SK-N-SH treated with all-trans-retinoic acid at 6 μM for 48 hours (cell line): ENCODE measurements at regions not wholly inside any gene's neighbourhood (a gene's known extent, or its start where the extent isn't known, plus 50 kb on each side); places are given as distances from the start of the nearest gene placed in this dataset.
A peak's percentile ranks its signal among the peaks of the same experiment; 100 is the strongest.

ENCODE experiments used
- ATAC-seq: fragments of 200-7000 bp; cut with Tn5 transposase; 3 replicates; pipeline ENCODE4 v1.9.1; 2020; ENCODE audit warnings: mild to moderate bottlenecking, moderate library complexity
- ARNTL ChIP-seq: fragments of 450-650 bp; formaldehyde crosslinking; IDR thresholded peaks from 2 replicates; pipeline ENCODE4 v1.5.0; 2020; ENCODE audit warnings: low read depth, mild to moderate bottlenecking, moderate library complexity, borderline replicate concordance
- CREB5 ChIP-seq: fragments of 250-450 bp; sonication (Bioruptor Pico); IDR thresholded peaks from 2 replicates; pipeline ENCODE4 v1.5.1; 2020; ENCODE audit warnings: low read depth, mild to moderate bottlenecking, moderate library complexity
- CSDC2 ChIP-seq: fragments of 250-450 bp; sonication (Bioruptor Pico); IDR thresholded peaks from 2 replicates; pipeline ENCODE4 v1.5.0; 2020; ENCODE audit warnings: mild to moderate bottlenecking, moderate library complexity
- ESRRG ChIP-seq: fragments of 250-450 bp; sonication (Bioruptor Pico); IDR thresholded peaks from 2 replicates; pipeline ENCODE4 v1.6.1; 2021; ENCODE audit warnings: mild to moderate bottlenecking
- ISL1 ChIP-seq: fragments of 250-450 bp; sonication (Bioruptor Pico); IDR thresholded peaks from 2 replicates; pipeline ENCODE4 v2.1.2; 2022; ENCODE audit warnings: mild to moderate bottlenecking, moderate library complexity
- PPARA ChIP-seq: fragments of 250-450 bp; sonication (Bioruptor Pico); IDR thresholded peaks from 2 replicates; pipeline ENCODE4 v1.5.0; 2020; ENCODE audit warnings: mild to moderate bottlenecking, borderline replicate concordance
- RARB ChIP-seq: fragments of 250-450 bp; sonication (Bioruptor Pico); IDR thresholded peaks from 2 replicates; pipeline ENCODE4 v1.8.0; 2021; ENCODE audit warnings: mild to moderate bottlenecking, moderate library complexity
- SNAI2 ChIP-seq: fragments of 250-450 bp; sonication (Bioruptor Pico); IDR thresholded peaks from 2 replicates; pipeline ENCODE4 v1.5.0; 2020; ENCODE audit warnings: mild to moderate bottlenecking, moderate library complexity
- TCF4 ChIP-seq: fragments of 250-450 bp; sonication (Bioruptor Pico); IDR thresholded peaks from 2 replicates; pipeline ENCODE4 v1.8.0; 2021; ENCODE audit warnings: mild to moderate bottlenecking, moderate library complexity, borderline replicate concordance
- TOX ChIP-seq: fragments of 250-450 bp; sonication (Bioruptor Pico); IDR thresholded peaks from 2 replicates; pipeline ENCODE4 v1.8.0; 2021; ENCODE audit warnings: mild to moderate bottlenecking, moderate library complexity, borderline replicate concordance
- ZC3H10 ChIP-seq: fragments of 250-450 bp; sonication (Bioruptor Pico); IDR thresholded peaks from 2 replicates; pipeline ENCODE4 v1.5.1; 2021; ENCODE audit warnings: mild to moderate bottlenecking, moderate library complexity
- ZFP3 ChIP-seq: fragments of 250-450 bp; sonication (Bioruptor Pico); IDR thresholded peaks from 2 replicates; pipeline ENCODE4 v1.5.0; 2020; ENCODE audit warnings: mild to moderate bottlenecking, moderate library complexity
- ZFP30 ChIP-seq: fragments of 450-650 bp; formaldehyde crosslinking; IDR thresholded peaks from 2 replicates; pipeline ENCODE4 v1.5.0; 2022; ENCODE audit warnings: mild to moderate bottlenecking, moderate library complexity
- ZNF565 ChIP-seq: fragments of 450-650 bp; formaldehyde crosslinking; conservative IDR thresholded peaks from 2 replicates; pipeline ENCODE4 v1.5.0; 2020; ENCODE audit warnings: low read depth, mild to moderate bottlenecking, moderate library complexity
- ZNF70 ChIP-seq: fragments of 450-650 bp; formaldehyde crosslinking; IDR thresholded peaks from 2 replicates; pipeline ENCODE4 v1.5.0; 2020; ENCODE audit warnings: mild to moderate bottlenecking, moderate library complexity
- ZNF8 ChIP-seq: fragments of 450-650 bp; formaldehyde crosslinking; IDR thresholded peaks from 2 replicates; pipeline ENCODE4 v1.5.0; 2020; ENCODE audit warnings: mild to moderate bottlenecking, moderate library complexity
- TF ChIP-seq, protein P1 (sequence below): fragments of 250-450 bp; sonication (Bioruptor Pico); IDR thresholded peaks from 2 replicates; pipeline ENCODE4 v1.8.0; 2020; ENCODE audit warnings: mild to moderate bottlenecking, moderate library complexity, borderline replicate concordance
- TF ChIP-seq, protein P2 (sequence below): fragments of 250-450 bp; sonication (Bioruptor Pico); IDR thresholded peaks from 2 replicates; pipeline ENCODE4 v1.5.0; 2020; ENCODE audit warnings: mild to moderate bottlenecking, moderate library complexity
- TF ChIP-seq, protein P3 (sequence below): fragments of 250-450 bp; sonication (Bioruptor Pico); IDR thresholded peaks from 2 replicates; pipeline ENCODE4 v1.8.0; 2021; ENCODE audit warnings: low read depth, mild to moderate bottlenecking, moderate library complexity, borderline replicate concordance

DNA sequence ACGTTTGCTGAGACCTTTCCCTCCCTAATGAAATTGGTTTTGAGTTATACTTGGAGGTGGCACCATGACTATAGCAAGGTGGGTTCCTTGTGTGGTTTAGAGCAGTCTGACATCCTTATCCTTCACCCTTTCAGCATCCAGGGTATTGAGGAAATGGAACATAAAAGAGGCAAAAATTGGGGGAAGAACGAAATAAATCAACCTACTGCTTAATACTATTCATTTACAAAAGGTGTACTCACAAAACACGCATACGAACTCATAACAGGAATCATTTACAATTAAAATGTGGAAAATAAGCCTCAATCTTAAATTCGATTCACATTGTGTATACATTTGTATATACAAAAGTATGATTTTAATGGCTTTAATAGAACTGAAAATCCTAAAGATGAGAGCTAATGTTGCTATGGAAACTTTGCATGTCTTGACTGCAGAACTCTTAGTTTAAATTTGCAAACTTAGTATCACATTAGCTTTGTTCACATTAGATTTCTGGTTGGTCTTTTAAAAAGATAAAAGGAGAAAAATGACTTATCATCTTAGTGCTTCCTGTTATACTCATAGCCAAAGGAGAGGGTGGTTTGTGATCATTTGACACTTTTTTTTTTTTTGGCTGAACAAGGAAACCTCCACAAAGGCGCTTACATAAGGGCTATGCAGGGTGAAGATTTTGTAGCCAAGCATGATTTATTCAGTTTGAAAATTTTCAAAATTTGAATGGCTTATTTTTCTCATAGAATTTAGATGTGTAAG lies 76.1 kb upstream of the ATXN1 start:
- TF ChIP-seq, protein P1, sequence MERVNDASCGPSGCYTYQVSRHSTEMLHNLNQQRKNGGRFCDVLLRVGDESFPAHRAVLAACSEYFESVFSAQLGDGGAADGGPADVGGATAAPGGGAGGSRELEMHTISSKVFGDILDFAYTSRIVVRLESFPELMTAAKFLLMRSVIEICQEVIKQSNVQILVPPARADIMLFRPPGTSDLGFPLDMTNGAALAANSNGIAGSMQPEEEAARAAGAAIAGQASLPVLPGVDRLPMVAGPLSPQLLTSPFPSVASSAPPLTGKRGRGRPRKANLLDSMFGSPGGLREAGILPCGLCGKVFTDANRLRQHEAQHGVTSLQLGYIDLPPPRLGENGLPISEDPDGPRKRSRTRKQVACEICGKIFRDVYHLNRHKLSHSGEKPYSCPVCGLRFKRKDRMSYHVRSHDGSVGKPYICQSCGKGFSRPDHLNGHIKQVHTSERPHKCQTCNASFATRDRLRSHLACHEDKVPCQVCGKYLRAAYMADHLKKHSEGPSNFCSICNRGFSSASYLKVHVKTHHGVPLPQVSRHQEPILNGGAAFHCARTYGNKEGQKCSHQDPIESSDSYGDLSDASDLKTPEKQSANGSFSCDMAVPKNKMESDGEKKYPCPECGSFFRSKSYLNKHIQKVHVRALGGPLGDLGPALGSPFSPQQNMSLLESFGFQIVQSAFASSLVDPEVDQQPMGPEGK (CRISPR knock-in tag): no peak
- no peak for TF ChIP-seq CSDC2 (CRISPR knock-in tag)
- no peak for TF ChIP-seq PPARA (CRISPR knock-in tag)
- no peak for TF ChIP-seq ZNF70 (CRISPR knock-in tag)
- TF ChIP-seq, protein P2, sequence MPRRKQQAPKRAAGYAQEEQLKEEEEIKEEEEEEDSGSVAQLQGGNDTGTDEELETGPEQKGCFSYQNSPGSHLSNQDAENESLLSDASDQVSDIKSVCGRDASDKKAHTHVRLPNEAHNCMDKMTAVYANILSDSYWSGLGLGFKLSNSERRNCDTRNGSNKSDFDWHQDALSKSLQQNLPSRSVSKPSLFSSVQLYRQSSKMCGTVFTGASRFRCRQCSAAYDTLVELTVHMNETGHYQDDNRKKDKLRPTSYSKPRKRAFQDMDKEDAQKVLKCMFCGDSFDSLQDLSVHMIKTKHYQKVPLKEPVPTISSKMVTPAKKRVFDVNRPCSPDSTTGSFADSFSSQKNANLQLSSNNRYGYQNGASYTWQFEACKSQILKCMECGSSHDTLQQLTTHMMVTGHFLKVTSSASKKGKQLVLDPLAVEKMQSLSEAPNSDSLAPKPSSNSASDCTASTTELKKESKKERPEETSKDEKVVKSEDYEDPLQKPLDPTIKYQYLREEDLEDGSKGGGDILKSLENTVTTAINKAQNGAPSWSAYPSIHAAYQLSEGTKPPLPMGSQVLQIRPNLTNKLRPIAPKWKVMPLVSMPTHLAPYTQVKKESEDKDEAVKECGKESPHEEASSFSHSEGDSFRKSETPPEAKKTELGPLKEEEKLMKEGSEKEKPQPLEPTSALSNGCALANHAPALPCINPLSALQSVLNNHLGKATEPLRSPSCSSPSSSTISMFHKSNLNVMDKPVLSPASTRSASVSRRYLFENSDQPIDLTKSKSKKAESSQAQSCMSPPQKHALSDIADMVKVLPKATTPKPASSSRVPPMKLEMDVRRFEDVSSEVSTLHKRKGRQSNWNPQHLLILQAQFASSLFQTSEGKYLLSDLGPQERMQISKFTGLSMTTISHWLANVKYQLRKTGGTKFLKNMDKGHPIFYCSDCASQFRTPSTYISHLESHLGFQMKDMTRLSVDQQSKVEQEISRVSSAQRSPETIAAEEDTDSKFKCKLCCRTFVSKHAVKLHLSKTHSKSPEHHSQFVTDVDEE (CRISPR knock-in tag): no peak
- ATAC-seq: no peak

- no peak for TF ChIP-seq RARB (CRISPR knock-in tag)
- TF ChIP-seq, protein P1 (CRISPR knock-in tag): no peak
- no peak for TF ChIP-seq SNAI2 (CRISPR knock-in tag)
- TF ChIP-seq, all 23 proteins: peak for 0
- peak; percentile 20; the same call in 1 of the 3 replicates for ATAC-seq
Measured at GRCh38 chr6:16836144-16836981, 75.1 kb upstream of the ATXN1 start.

- no peak for ATAC-seq
- TF ChIP-seq CREB5 (CRISPR knock-in tag) (no peak), ZFP30 (no peak), ZFP3 (CRISPR knock-in tag) (no peak), TCF4 (CRISPR knock-in tag) (no peak), TOX (CRISPR knock-in tag) (no peak), ZC3H10 (no peak), ZNF565 (CRISPR knock-in tag) (no peak), ARNTL (no peak), ZNF70 (CRISPR knock-in tag) (no peak), ESRRG (CRISPR knock-in tag) (no peak), ISL1 (CRISPR knock-in tag) (no peak), ZNF8 (CRISPR knock-in tag) (no peak)
- TF ChIP-seq, protein P3, sequence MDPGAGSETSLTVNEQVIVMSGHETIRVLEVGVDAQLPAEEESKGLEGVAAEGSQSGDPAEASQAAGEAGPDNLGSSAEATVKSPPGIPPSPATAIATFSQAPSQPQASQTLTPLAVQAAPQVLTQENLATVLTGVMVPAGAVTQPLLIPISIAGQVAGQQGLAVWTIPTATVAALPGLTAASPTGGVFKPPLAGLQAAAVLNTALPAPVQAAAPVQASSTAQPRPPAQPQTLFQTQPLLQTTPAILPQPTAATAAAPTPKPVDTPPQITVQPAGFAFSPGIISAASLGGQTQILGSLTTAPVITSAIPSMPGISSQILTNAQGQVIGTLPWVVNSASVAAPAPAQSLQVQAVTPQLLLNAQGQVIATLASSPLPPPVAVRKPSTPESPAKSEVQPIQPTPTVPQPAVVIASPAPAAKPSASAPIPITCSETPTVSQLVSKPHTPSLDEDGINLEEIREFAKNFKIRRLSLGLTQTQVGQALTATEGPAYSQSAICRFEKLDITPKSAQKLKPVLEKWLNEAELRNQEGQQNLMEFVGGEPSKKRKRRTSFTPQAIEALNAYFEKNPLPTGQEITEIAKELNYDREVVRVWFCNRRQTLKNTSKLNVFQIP (CRISPR knock-in tag): no peak
- TF ChIP-seq, protein P1 (CRISPR knock-in tag): no peak
- TF ChIP-seq, protein P2 (CRISPR knock-in tag): no peak
Measured at GRCh38 chr6:16834242-16834641, 73.0 kb upstream of the ATXN1 start.
